ENCODE measurements at regions not wholly inside any gene's neighbourhood (a gene's known extent, or its start where the extent isn't known, plus 50 kb on each side); places are given as distances from the start of the nearest gene placed in this dataset.

- intact Hi-C loops (cut with micrococcal nuclease), result no loop called here
- Mint-ChIP-seq H3K4me3 (no peak overlapping the region), H3K27ac (no peak overlapping the region), H3K36me3 (ENCODE audit: low read depth) (no peaks in the 10 kb centered on the region), H3K9me3 (no peaks in the 10 kb centered on the region), H3K27me3 (peaks cover 8% of the 10 kb centered on the region), H3K4me1 (ENCODE audit: low read depth) (no peaks in the 10 kb centered on the region)
- DNase-seq (no peak), ATAC-seq (no peak)
- ChIA-PET CTCF (no interaction called here), POLR2A (no interaction called here)
- TF ChIP-seq CTCF (IDR thresholded peaks at IDR 0.05), result no peak
These were observed 257.9 kb downstream of the SOX9 start for GRCh38 chr17:72378414-72379390.

- H3K36me3 Mint-ChIP-seq (ENCODE audit: low read depth), result no peaks in the 10 kb centered on the region
- ChIA-PET POLR2A (no interaction called here), CTCF (no interaction called here)
- TF ChIP-seq CTCF (IDR thresholded peaks at IDR 0.05), result no peak
- no peaks in the 10 kb centered on the region for H3K9me3 Mint-ChIP-seq
- intact Hi-C loops (cut with micrococcal nuclease), result no loop called here
- ATAC-seq (no peak), DNase-seq (no peak)
- no peak overlapping the region for H3K4me3 Mint-ChIP-seq
- no peak overlapping the region for H3K27ac Mint-ChIP-seq
- H3K27me3 Mint-ChIP-seq, result peaks cover 10% of the 10 kb centered on the region
- H3K4me1 Mint-ChIP-seq (ENCODE audit: low read depth), result no peaks in the 10 kb centered on the region
These were observed 258.7 kb downstream of the SOX9 start for GRCh38 chr17:72379516-72379915.

GRCh38 chr17:72380120-72380519 is 259.3 kb downstream of the SOX9 start:
- CTCF ChIA-PET, result interaction anchor here (0.6 to 0.7 kb wide), 2 partner anchors 177 to 694 kb away, joined by 3 read pairs; no protein-coding TSS in a partner anchor
- POLR2A ChIA-PET, result no interaction called here
- H3K36me3 Mint-ChIP-seq (ENCODE audit: low read depth), result no peaks in the 10 kb centered on the region
- intact Hi-C loops (cut with micrococcal nuclease), result no loop called here
- no peaks in the 10 kb centered on the region for H3K4me1 Mint-ChIP-seq (ENCODE audit: low read depth)
- H3K4me3 Mint-ChIP-seq, result no peak overlapping the region
- ATAC-seq (no peak), DNase-seq (no peak)
- H3K9me3 Mint-ChIP-seq, result no peaks in the 10 kb centered on the region
- no peak overlapping the region for H3K27ac Mint-ChIP-seq
- TF ChIP-seq CTCF (IDR thresholded peaks at IDR 0.05), result no peak
- H3K27me3 Mint-ChIP-seq, result peaks cover 10% of the 10 kb centered on the region

- DNase-seq, result no peak
- peaks cover 10% of the 10 kb centered on the region for H3K27me3 Mint-ChIP-seq
- intact Hi-C loops (cut with micrococcal nuclease), result no loop called here
- no peak overlapping the region for H3K4me3 Mint-ChIP-seq
- CTCF ChIA-PET, result interaction anchor here (0.7 kb wide), 1 partner anchor 176 kb away, joined by 3 read pairs; no protein-coding TSS in a partner anchor
- no peaks in the 10 kb centered on the region for H3K36me3 Mint-ChIP-seq (ENCODE audit: low read depth)
- no peak overlapping the region for H3K27ac Mint-ChIP-seq
- no peak for ATAC-seq
- H3K4me1 Mint-ChIP-seq (ENCODE audit: low read depth), result no peaks in the 10 kb centered on the region
- no peak for TF ChIP-seq CTCF (IDR thresholded peaks at IDR 0.05)
- no peaks in the 10 kb centered on the region for H3K9me3 Mint-ChIP-seq
- POLR2A ChIA-PET, result no interaction called here
These were observed 259.9 kb downstream of the SOX9 start for GRCh38 chr17:72380737-72381136.

- intact Hi-C loops (cut with micrococcal nuclease), result no loop called here
- ATAC-seq (no peak), DNase-seq (no peak)
- H3K36me3 Mint-ChIP-seq (ENCODE audit: low read depth), result no peaks in the 10 kb centered on the region
- no peaks in the 10 kb centered on the region for H3K4me1 Mint-ChIP-seq (ENCODE audit: low read depth)
- no peak overlapping the region for H3K4me3 Mint-ChIP-seq
- H3K9me3 Mint-ChIP-seq, result no peaks in the 10 kb centered on the region
- ChIA-PET CTCF (no interaction called here), POLR2A (no interaction called here)
- H3K27ac Mint-ChIP-seq, result no peak overlapping the region
- peaks cover 10% of the 10 kb centered on the region for H3K27me3 Mint-ChIP-seq
- no peak for TF ChIP-seq CTCF (IDR thresholded peaks at IDR 0.05)
These were observed 261.0 kb downstream of the SOX9 start for GRCh38 chr17:72381597-72382397.

Data from activated CD8-positive, alpha-beta T cell treated with anti-CD3 and anti-CD28 coated beads for 36 hours (primary cell).